ENCODE measurements at regions not wholly inside any gene's neighbourhood (a gene's known extent, or its start where the extent isn't known, plus 50 kb on each side); places are given as distances from the start of the nearest gene placed in this dataset.

GRCh38 chr1:195576641-195577040, 1031.6 kb downstream of the KCNT2 start:
- Histone ChIP-seq H3K4me3 (ENCODE audit: low read length) (no peak overlapping the region), H3K36me3 (ENCODE audit: insufficient read depth, low read depth, low read length) (no peaks in the 10 kb centered on the region), H3K9me3 (ENCODE audit: insufficient read depth, low read depth, low read length) (no peaks in the 10 kb centered on the region), H3K27ac (ENCODE audit: low read length) (no peak overlapping the region), H3K4me1 (ENCODE audit: insufficient read depth, low read length) (no peaks in the 10 kb centered on the region), H3K9ac (ENCODE audit: low read depth, low read length) (no peak overlapping the region), H3K27me3 (ENCODE audit: insufficient read depth, low read length) (no peaks in the 10 kb centered on the region)

DNA sequence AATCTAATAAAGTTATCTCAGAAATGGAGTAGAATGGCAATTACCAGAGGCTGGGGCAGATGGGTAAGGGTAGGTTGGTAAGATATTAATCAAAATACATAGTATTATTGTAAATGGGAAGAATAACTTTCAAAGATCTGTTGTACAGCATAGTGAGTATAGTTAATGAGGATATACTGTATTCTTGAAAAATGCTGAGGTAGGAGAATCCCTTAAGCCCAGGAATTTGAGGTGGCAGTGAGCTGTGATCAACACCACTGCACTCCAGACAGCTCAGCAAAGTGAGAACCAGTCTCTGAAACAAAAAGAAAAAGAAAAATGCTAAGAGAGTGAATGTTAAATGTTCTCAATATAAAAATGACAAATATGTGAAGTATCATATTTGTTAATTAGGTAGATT, 1033.7 kb downstream of the KCNT2 start:
- no peak overlapping the region for H3K9ac ChIP-seq (ENCODE audit: low read depth, low read length)
- H3K4me1 ChIP-seq (ENCODE audit: insufficient read depth, low read length), result no peaks in the 10 kb centered on the region
- no peaks in the 10 kb centered on the region for H3K9me3 ChIP-seq (ENCODE audit: insufficient read depth, low read depth, low read length)
- H3K36me3 ChIP-seq (ENCODE audit: insufficient read depth, low read depth, low read length), result no peaks in the 10 kb centered on the region
- no peak overlapping the region for H3K4me3 ChIP-seq (ENCODE audit: low read length)
- no peaks in the 10 kb centered on the region for H3K27me3 ChIP-seq (ENCODE audit: insufficient read depth, low read length)
- no peak overlapping the region for H3K27ac ChIP-seq (ENCODE audit: low read length)

- Histone ChIP-seq H3K4me1 (ENCODE audit: insufficient read depth, low read length) (no peaks in the 10 kb centered on the region), H3K9ac (ENCODE audit: low read depth, low read length) (no peak overlapping the region), H3K27me3 (ENCODE audit: insufficient read depth, low read length) (no peaks in the 10 kb centered on the region), H3K4me3 (ENCODE audit: low read length) (no peak overlapping the region), H3K27ac (ENCODE audit: low read length) (no peak overlapping the region), H3K9me3 (ENCODE audit: insufficient read depth, low read depth, low read length) (no peaks in the 10 kb centered on the region), H3K36me3 (ENCODE audit: insufficient read depth, low read depth, low read length) (no peaks in the 10 kb centered on the region)
These were observed 1038.3 kb downstream of the KCNT2 start for GRCh38 chr1:195569934-195570333.

DNA sequence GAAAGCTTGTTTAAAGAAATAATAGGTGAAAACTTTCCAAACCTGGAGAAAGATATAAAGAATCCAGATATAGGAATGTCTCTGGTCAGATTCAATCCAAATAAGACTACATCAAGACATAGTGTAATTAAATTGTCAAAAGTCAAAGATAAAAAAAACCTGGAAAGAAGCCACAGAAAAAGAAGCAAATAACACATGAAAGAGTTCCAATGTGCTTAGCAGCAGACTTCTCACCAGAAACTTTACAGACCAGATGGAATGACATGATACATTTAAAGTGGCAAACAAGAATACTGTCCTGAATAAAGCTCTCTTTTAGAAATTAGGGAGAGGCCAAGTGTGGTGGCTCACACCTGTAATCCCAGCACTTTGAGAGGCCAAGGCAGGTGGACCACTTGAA, 1039.9 kb downstream of the KCNT2 start:
- no peaks in the 10 kb centered on the region for H3K36me3 ChIP-seq (ENCODE audit: insufficient read depth, low read depth, low read length)
- no peaks in the 10 kb centered on the region for H3K9me3 ChIP-seq (ENCODE audit: insufficient read depth, low read depth, low read length)
- H3K4me1 ChIP-seq (ENCODE audit: insufficient read depth, low read length), result no peaks in the 10 kb centered on the region
- no peaks in the 10 kb centered on the region for H3K27me3 ChIP-seq (ENCODE audit: insufficient read depth, low read length)
- no peak overlapping the region for H3K4me3 ChIP-seq (ENCODE audit: low read length)
- no peak overlapping the region for H3K9ac ChIP-seq (ENCODE audit: low read depth, low read length)
- H3K27ac ChIP-seq (ENCODE audit: low read length), result no peak overlapping the region

DNA sequence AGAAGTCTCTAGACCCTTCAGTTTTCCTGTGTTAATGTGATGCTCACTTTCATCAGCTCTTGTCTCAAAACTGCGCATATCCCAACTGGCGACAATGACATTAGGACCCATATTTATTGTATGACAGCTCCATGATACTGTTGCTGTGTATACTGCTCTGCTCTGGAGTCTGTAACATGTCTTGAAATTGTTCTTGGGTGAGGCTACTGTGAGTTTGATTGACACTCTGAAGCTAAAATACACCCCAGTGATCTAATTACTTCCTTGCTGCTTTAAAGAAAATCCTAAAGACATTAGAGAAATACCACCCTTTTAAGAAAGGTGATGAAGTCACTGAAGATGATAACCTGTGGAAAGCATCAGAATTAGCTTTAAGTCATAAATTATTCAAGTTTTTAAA, 1046.2 kb downstream of the KCNT2 start:
- no peaks in the 10 kb centered on the region for H3K9me3 ChIP-seq (ENCODE audit: insufficient read depth, low read depth, low read length)
- H3K27ac ChIP-seq (ENCODE audit: low read length), result no peak overlapping the region
- no peak overlapping the region for H3K4me3 ChIP-seq (ENCODE audit: low read length)
- no peaks in the 10 kb centered on the region for H3K36me3 ChIP-seq (ENCODE audit: insufficient read depth, low read depth, low read length)
- no peak overlapping the region for H3K9ac ChIP-seq (ENCODE audit: low read depth, low read length)
- H3K4me1 ChIP-seq (ENCODE audit: insufficient read depth, low read length), result no peaks in the 10 kb centered on the region
- H3K27me3 ChIP-seq (ENCODE audit: insufficient read depth, low read length), result no peaks in the 10 kb centered on the region

- Histone ChIP-seq H3K36me3 (ENCODE audit: insufficient read depth, low read depth, low read length) (no peaks in the 10 kb centered on the region), H3K27ac (ENCODE audit: low read length) (no peak overlapping the region), H3K4me1 (ENCODE audit: insufficient read depth, low read length) (no peaks in the 10 kb centered on the region), H3K4me3 (ENCODE audit: low read length) (no peak overlapping the region), H3K9ac (ENCODE audit: low read depth, low read length) (no peak overlapping the region), H3K9me3 (ENCODE audit: insufficient read depth, low read depth, low read length) (no peaks in the 10 kb centered on the region), H3K27me3 (ENCODE audit: insufficient read depth, low read length) (no peaks in the 10 kb centered on the region)
These were observed 1058.0 kb downstream of the KCNT2 start for GRCh38 chr1:195550071-195550862.

DNA sequence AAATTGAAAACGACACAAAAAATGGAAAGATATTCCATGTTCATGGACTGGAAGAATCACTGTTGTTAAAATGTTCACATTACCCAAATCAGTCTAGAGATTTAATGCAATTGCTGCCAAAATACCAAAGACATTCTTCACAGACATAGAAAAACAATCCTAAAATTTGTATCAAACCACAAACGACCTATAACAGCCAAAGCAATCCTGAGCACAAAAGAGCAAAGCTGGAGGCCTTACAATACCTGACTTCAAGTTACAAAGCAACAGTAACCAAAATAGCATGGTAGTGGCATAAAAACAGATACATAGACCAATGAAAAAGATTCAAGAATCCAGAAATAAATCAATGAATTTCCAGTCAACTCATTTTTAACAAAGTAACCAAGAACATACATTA, 1077.3 kb downstream of the KCNT2 start:
- H3K4me3 ChIP-seq (ENCODE audit: low read length), result no peak overlapping the region
- no peak overlapping the region for H3K9ac ChIP-seq (ENCODE audit: low read depth, low read length)
- no peaks in the 10 kb centered on the region for H3K4me1 ChIP-seq (ENCODE audit: insufficient read depth, low read length)
- H3K36me3 ChIP-seq (ENCODE audit: insufficient read depth, low read depth, low read length), result no peaks in the 10 kb centered on the region
- no peak overlapping the region for H3K27ac ChIP-seq (ENCODE audit: low read length)
- no peaks in the 10 kb centered on the region for H3K9me3 ChIP-seq (ENCODE audit: insufficient read depth, low read depth, low read length)
- H3K27me3 ChIP-seq (ENCODE audit: insufficient read depth, low read length), result no peaks in the 10 kb centered on the region

GRCh38 chr1:195529881-195530280, 1078.4 kb downstream of the KCNT2 start:
- H3K36me3 ChIP-seq (ENCODE audit: insufficient read depth, low read depth, low read length), result no peaks in the 10 kb centered on the region
- H3K4me3 ChIP-seq (ENCODE audit: low read length), result no peak overlapping the region
- no peaks in the 10 kb centered on the region for H3K9me3 ChIP-seq (ENCODE audit: insufficient read depth, low read depth, low read length)
- no peak overlapping the region for H3K9ac ChIP-seq (ENCODE audit: low read depth, low read length)
- H3K4me1 ChIP-seq (ENCODE audit: insufficient read depth, low read length), result no peaks in the 10 kb centered on the region
- H3K27ac ChIP-seq (ENCODE audit: low read length), result no peak overlapping the region
- H3K27me3 ChIP-seq (ENCODE audit: insufficient read depth, low read length), result no peaks in the 10 kb centered on the region

- Histone ChIP-seq H3K4me3 (ENCODE audit: low read length) (no peak overlapping the region), H3K27ac (ENCODE audit: low read length) (no peak overlapping the region), H3K4me1 (ENCODE audit: insufficient read depth, low read length) (no peaks in the 10 kb centered on the region), H3K9ac (ENCODE audit: low read depth, low read length) (no peak overlapping the region), H3K36me3 (ENCODE audit: insufficient read depth, low read depth, low read length) (no peaks in the 10 kb centered on the region), H3K9me3 (ENCODE audit: insufficient read depth, low read depth, low read length) (no peaks in the 10 kb centered on the region), H3K27me3 (ENCODE audit: insufficient read depth, low read length) (no peaks in the 10 kb centered on the region)
These were observed 1087.5 kb downstream of the KCNT2 start for GRCh38 chr1:195520757-195521156.

- Histone ChIP-seq H3K4me3 (ENCODE audit: low read length) (no peak overlapping the region), H3K27ac (ENCODE audit: low read length) (no peak overlapping the region), H3K9me3 (ENCODE audit: insufficient read depth, low read depth, low read length) (no peaks in the 10 kb centered on the region), H3K36me3 (ENCODE audit: insufficient read depth, low read depth, low read length) (no peaks in the 10 kb centered on the region), H3K27me3 (ENCODE audit: insufficient read depth, low read length) (no peaks in the 10 kb centered on the region), H3K9ac (ENCODE audit: low read depth, low read length) (no peak overlapping the region), H3K4me1 (ENCODE audit: insufficient read depth, low read length) (no peaks in the 10 kb centered on the region)
These were observed 1092.2 kb downstream of the KCNT2 start for GRCh38 chr1:195516036-195516435.

- Histone ChIP-seq H3K27ac (ENCODE audit: low read length) (no peak overlapping the region), H3K27me3 (ENCODE audit: insufficient read depth, low read length) (no peaks in the 10 kb centered on the region), H3K4me1 (ENCODE audit: insufficient read depth, low read length) (no peaks in the 10 kb centered on the region), H3K4me3 (ENCODE audit: low read length) (no peak overlapping the region), H3K9ac (ENCODE audit: low read depth, low read length) (no peak overlapping the region), H3K36me3 (ENCODE audit: insufficient read depth, low read depth, low read length) (no peaks in the 10 kb centered on the region), H3K9me3 (ENCODE audit: insufficient read depth, low read depth, low read length) (no peaks in the 10 kb centered on the region; the same call in 1 of the 2 replicates)
These were observed 1096.7 kb downstream of the KCNT2 start for GRCh38 chr1:195511501-195511900.

- H3K4me3 ChIP-seq (ENCODE audit: low read length), result no peak overlapping the region
- no peak overlapping the region for H3K27ac ChIP-seq (ENCODE audit: low read length)
- H3K4me1 ChIP-seq (ENCODE audit: insufficient read depth, low read length), result no peaks in the 10 kb centered on the region
- no peaks in the 10 kb centered on the region for H3K36me3 ChIP-seq (ENCODE audit: insufficient read depth, low read depth, low read length)
- no peaks in the 10 kb centered on the region for H3K27me3 ChIP-seq (ENCODE audit: insufficient read depth, low read length)
- H3K9ac ChIP-seq (ENCODE audit: low read depth, low read length), result no peak overlapping the region
- no peaks in the 10 kb centered on the region for H3K9me3 ChIP-seq (ENCODE audit: insufficient read depth, low read depth, low read length)
These were observed 1107.1 kb downstream of the KCNT2 start for GRCh38 chr1:195501118-195501517.
